CD4-positive, alpha-beta T cell treated with Interleukin-4 for 1 hour (primary cell): ENCODE measurements at regions not wholly inside any gene's neighbourhood (a gene's known extent, or its start where the extent isn't known, plus 50 kb on each side); places are given as distances from the start of the nearest gene placed in this dataset.
"Not testable (repeated sequence)": the region's sequence is repeated elsewhere in the genome, so short reads cannot be mapped to it uniquely, and the experiment has no call there.

Experiments used
- DNase-seq, 2 donors: peaks; one replicate each; pipeline ENCODE4 v3.0.0-alpha.2; 2020 to 2022

- DNase-seq = no peak
Measured at GRCh38 chr1:60296794-60297193, 223.2 kb upstream of the C1orf87 start.

GRCh38 chr1:60292140-60292539 lies 218.6 kb upstream of the C1orf87 start:
- DNase-seq = no peak

- DNase-seq = no peak
Measured at GRCh38 chr1:60290393-60290792, 216.8 kb upstream of the C1orf87 start.

GRCh38 chr1:60287536-60287935 lies 214.0 kb upstream of the C1orf87 start:
- no peak for DNase-seq

- no peak for DNase-seq
Measured at GRCh38 chr1:60283690-60284089, 210.1 kb upstream of the C1orf87 start.

- DNase-seq = peak; percentile 1 to 11
Measured at GRCh38 chr1:60281360-60281932, 207.9 kb upstream of the C1orf87 start.

GRCh38 chr1:60280819-60281218 lies 207.2 kb upstream of the C1orf87 start:
- DNase-seq = no peak

GRCh38 chr1:60280256-60280655 lies 206.7 kb upstream of the C1orf87 start:
- no peak for DNase-seq

- DNase-seq = no peak
Measured at GRCh38 chr1:60279798-60280197, 206.2 kb upstream of the C1orf87 start.

GRCh38 chr1:60277269-60277668 lies 203.7 kb upstream of the C1orf87 start:
- no peak for DNase-seq

GRCh38 chr1:60274422-60275290 lies 201.1 kb upstream of the C1orf87 start:
- DNase-seq = no peak

- DNase-seq = no peak
Measured at GRCh38 chr1:60273185-60273584, 199.6 kb upstream of the C1orf87 start.

- DNase-seq = no peak
Measured at GRCh38 chr1:60271041-60271440, 197.5 kb upstream of the C1orf87 start.

- no peak for DNase-seq
Measured at GRCh38 chr1:60268451-60268850, 194.9 kb upstream of the C1orf87 start.

- no peak for DNase-seq
Measured at GRCh38 chr1:60265560-60266535, 192.3 kb upstream of the C1orf87 start.

GRCh38 chr1:60262701-60263100 lies 189.1 kb upstream of the C1orf87 start:
- no peak for DNase-seq

- no peak for DNase-seq
Measured at GRCh38 chr1:60257531-60257930, 184.0 kb upstream of the C1orf87 start.

- DNase-seq = no peak
Measured at GRCh38 chr1:60255565-60255964, 182.0 kb upstream of the C1orf87 start.

- DNase-seq = no peak
Measured at GRCh38 chr1:60251426-60251825, 177.9 kb upstream of the C1orf87 start.

GRCh38 chr1:60247467-60247866 lies 173.9 kb upstream of the C1orf87 start:
- DNase-seq = not testable (repeated sequence)

- DNase-seq = no peak
Measured at GRCh38 chr1:60245324-60245723, 171.8 kb upstream of the C1orf87 start.

GRCh38 chr1:60244906-60245305 lies 171.3 kb upstream of the C1orf87 start:
- no peak for DNase-seq

- DNase-seq = no peak
Measured at GRCh38 chr1:60235275-60235674, 161.7 kb upstream of the C1orf87 start.
